GM18517 (cell line): ENCODE measurements at regions not wholly inside any gene's neighbourhood (a gene's known extent, or its start where the extent isn't known, plus 50 kb on each side); places are given as distances from the start of the nearest gene placed in this dataset.
"Not testable (repeated sequence)": the region's sequence is repeated elsewhere in the genome, so short reads cannot be mapped to it uniquely, and the experiment has no call there.

Source experiments
- ATAC-seq: cut with Tn5 transposase; IDR thresholded peaks from one replicate; pipeline ENCODE4 v1.9.1; 2021; ENCODE audit warnings: mild to moderate bottlenecking, moderate library complexity; ENCODE audit not compliant: unreplicated experiment

DNA sequence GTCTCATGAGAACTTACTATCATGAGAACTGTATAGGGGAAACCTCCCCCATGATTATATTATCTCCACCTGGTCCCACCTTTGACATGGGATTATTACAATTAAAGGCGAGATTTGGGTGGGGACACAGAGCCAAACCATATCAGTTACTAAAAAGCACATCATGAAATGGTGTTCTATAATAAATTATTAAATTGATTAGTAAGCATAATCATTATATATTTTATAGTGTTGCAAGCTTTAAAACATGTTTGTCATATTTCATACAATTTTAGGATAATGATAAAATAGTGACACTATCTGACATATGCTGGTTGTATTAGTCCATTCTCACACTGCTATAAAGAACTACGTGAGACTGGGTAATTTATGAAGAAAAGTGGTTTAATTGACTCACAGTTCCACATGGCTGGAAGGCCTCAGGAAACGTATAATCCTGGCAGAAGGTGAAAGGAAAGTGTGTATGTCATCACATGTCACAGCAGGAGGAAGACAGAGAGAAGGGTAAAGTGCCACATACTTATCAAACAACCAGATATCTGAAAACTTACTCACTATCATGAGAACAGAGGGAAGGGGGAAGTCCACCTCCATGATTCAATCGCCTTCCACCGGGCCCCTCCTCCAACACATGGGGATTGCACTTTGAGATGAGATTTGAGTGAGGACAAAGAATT lies 539.2 kb upstream of the OLFM3 start:
- ATAC-seq = no peak

DNA sequence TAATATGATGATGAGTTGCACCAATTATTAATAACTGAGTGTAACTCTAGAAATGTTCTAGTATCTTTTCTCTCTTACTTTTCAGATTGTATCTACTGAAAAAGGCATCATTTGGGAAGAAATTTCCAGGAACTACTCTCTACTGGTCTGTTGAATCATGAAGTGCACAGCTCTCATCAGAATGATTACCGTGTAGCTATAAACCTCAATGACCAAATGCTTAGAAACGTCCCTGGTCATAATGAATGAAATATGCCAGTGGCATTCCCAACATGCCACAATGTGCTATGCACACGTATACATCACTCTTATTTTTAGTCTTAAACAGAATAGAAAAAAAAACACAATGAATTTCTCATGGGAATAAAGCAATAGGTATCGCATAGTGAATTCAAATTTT lies 534.3 kb upstream of the OLFM3 start:
- no peak for ATAC-seq

DNA sequence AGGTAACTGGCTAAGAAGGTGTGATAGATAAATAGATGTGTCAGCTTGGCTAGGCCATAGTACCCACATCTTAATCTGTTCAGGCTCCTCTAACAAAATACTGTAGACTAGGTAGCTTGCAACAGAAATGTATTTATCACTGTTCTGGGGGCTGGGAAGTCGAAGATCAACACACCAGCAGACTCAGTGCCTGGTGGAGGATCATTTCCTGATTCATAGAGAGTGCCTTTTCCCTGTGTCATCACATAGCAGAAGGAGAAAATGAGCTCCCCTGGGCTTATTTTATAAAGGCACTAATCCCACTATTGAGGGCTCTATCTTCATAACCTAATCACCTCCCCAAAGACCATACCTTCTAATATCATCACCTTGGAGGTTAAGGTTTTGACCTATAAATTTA lies 532.7 kb upstream of the OLFM3 start:
- ATAC-seq = no peak

DNA sequence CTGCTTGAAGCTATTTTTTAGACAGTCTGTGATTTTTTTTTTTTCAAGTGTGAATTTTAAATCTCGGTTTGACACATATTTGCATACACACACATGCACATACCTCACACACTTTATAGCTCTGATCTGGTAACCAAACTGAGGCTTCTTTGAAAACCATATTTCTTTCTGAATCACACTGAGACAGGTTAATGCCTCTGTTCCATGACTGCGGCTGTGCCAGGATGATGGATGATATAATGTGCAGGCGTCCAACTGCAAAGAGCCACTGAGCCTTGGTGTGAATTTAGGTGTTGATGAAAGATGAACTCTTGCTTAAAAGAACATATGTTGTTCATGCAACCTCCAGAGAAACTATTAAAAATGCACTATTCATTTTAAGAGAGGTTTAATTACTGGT lies 504.0 kb upstream of the OLFM3 start:
- no peak for ATAC-seq

DNA sequence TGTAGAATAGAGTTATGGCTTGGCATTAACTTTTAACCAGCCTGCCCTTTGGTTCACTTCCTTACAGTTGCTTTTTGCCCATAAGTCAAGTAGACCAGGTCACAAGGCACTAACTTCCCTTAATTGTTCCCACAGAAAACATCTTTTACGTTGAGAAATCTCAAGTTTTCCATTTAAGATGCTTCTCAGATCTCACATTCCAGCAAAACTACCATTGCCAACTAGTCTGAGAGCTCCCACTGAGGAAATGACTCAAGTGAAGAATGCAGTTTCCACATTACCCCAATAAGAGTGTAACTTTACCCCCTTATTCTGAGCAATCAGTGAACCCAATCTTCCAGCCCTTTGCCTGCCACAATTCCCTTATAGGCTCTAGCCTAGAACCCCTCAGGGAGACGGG lies 502.2 kb upstream of the OLFM3 start:
- ATAC-seq = no peak

DNA sequence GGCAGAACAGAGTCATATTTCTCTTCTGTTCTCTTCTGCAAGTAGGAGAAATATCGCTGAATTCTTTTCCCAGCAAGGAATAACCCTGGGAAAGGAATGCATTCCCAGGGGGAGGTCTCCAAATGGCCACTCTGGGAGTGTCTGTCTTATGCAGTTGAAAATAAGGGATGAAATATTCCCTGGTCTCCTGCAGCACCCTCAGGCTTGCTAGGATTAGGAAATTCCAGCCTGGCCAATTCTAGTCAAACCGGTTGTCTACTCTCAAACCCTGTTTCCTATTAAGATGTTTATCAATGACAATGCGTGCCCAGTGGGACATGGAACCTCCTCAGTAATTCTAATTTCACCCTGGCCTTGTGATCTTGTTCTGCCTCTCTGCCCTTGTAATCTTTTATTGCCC lies 501.1 kb upstream of the OLFM3 start:
- not testable (repeated sequence) for ATAC-seq

DNA sequence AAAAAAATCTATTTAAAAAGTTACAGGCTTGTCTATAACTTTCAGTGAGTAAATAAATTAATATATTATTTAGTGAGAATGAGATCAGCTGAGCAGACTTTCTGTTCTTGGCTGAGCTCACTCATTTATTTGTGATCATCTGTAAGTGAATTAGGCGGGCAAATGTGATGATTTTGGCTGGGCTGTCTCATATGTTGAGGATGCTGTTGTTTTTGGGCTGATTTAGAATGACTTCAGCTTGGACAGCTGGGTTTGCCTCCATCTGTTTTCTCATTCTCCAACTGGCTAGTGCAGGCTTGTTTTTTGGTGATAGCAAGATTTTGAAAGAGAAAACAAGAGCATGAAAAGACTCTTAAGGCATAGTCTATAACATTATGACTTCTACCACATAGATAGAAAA lies 475.8 kb upstream of the OLFM3 start:
- no peak for ATAC-seq

DNA sequence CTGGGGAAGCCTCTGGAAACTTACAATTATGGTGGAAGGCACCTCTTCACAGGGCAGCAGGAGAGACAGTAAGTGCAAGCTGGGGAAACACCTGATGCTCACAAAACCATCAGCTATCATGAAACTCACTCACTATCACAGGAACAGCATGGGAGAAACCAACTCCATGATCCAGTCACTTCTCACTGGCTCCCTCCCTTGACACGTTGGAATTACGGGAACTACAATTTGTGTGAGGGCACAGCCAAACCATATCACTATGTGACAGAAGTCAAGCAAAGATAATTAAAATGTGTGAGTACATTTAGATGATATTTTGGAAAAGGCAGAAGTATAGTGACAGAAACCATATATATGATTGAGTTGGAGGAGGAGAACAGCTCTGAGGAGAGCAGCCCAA lies 474.0 kb upstream of the OLFM3 start:
- ATAC-seq = no peak

DNA sequence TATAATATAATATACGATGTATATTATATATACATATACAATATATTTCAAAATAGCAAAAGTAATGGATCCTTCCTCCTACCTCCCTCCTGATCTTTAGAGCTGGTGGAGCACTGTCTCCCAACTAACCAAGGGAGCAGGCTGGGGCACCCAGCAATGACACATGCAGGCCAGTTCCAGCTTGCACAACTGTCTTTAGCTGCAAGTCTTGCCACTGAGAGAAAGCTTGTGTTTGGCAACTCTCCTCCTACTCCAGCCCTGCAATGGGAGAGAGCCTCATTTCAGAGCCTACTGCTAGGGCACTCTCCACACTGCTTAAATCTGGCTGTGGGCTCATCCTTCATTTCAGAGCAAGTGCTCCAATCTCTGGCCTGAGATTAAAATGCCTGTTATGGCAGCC lies 469.8 kb upstream of the OLFM3 start:
- no peak for ATAC-seq

DNA sequence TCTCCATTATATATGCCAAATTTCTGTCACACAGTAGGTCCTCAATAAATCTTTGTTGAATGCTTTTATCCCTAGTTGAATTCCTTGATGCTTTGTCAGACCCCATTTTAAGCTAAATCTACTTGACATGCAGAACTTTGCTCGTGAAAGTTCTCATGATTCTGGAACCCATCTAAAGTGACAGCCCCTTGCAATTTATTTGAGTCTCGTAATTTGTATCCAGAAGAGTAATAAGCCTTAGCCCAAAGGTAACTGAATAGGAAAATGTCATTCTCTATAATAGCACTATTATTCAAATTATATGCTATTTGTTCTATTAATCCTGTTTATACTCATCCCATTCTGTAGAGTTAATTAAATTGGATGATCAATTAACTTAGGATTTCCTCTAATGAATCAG lies 466.6 kb upstream of the OLFM3 start:
- no peak for ATAC-seq

DNA sequence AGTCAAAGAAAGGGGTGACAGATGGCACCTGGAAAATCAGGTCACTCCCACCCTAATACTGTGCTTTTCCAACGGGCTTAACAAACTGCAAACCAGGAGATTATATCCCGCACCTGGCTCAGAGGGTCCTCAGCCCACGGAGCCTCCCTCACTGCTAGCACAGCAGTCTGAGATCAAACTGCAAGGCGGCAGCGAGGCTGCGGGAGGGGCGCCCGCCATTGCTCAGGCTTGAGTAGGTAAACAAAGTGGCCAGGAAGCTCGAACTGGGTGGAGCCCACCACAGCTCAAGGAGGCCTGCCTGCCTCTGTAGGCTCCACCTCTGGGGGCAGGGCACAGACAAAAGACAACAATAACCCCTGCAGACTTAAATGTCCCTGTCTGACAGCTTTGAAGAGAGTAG lies 445.6 kb upstream of the OLFM3 start:
- ATAC-seq = not testable (repeated sequence)

DNA sequence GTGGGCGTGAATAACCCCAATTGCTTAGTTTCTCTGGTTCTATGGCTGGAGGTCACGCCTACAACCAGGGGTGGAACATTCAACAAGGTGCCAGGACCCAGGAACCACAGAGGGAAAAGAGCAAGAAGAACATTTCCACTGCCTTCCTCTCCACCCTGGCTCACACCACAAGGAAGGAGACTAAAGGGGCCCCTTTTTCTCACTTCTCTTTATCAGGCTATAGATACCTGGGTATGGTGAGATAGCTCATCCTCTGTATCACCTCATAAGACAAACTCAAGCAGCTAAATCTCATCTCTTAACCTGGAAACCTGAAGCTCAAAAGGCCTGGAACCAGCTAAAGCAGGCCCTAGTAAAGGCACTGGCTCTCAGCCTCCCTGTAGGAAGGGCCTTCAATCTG lies 438.8 kb upstream of the OLFM3 start:
- no peak for ATAC-seq

DNA sequence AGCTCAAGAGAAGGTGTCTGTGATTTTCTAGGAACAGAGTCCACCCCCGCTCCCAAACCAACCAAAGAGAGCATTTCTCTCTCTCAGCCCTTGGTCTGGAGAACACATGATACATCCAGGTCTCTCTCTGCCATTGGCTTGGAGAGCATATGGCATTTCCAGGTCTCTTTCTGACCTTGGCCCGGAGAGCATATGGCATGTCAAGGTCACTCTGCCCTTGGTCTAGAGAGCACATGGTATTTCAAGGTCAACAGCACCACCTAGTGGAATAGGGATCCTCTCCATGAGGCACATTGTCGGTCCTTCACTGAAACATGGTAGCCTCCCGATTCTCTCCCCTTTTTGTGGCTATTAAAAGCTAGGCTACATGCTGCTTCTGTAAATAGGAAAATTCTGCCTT lies 437.7 kb upstream of the OLFM3 start:
- peak; percentile 53 for ATAC-seq

DNA sequence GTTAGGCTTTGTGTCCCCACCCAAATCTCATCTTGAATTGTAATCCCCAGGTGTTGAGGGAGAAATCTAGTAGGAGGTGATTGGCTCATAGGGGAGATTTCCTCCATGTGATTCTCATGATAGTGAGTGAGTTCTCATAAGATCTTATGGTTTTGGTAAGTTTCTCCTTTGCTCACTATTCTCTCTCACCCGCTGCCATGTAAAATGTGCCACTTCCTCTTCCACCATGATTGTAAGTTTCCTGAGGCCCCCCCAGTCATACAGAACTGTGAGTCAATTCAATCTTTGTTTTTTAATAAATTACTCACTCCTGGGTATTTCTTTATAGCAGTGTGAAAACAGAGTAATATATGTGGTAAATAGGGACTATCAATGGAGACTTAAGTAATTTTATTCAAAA lies 434.5 kb upstream of the OLFM3 start:
- no peak for ATAC-seq

DNA sequence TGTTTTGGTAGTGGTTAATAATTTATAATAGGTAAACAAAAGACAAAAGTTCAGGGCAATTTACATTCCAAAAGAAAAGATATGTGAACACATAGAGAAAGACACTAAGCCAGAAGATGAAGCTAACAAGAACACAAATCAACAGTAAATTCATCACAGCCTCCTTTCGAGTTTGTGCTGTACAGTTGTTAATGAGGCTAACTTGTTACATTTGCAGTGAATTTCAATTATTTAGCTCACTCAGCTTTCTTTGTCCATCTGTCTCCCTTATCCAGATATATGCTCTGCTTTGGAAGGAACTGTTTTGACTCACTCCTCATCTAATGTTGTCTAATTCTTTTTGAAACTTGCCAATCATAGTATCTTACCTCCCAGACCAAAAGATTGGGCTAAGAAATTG lies 423.3 kb upstream of the OLFM3 start:
- no peak for ATAC-seq
